ENCODE measurements at regions not wholly inside any gene's neighbourhood (a gene's known extent, or its start where the extent isn't known, plus 50 kb on each side); places are given as distances from the start of the nearest gene placed in this dataset.

DNA sequence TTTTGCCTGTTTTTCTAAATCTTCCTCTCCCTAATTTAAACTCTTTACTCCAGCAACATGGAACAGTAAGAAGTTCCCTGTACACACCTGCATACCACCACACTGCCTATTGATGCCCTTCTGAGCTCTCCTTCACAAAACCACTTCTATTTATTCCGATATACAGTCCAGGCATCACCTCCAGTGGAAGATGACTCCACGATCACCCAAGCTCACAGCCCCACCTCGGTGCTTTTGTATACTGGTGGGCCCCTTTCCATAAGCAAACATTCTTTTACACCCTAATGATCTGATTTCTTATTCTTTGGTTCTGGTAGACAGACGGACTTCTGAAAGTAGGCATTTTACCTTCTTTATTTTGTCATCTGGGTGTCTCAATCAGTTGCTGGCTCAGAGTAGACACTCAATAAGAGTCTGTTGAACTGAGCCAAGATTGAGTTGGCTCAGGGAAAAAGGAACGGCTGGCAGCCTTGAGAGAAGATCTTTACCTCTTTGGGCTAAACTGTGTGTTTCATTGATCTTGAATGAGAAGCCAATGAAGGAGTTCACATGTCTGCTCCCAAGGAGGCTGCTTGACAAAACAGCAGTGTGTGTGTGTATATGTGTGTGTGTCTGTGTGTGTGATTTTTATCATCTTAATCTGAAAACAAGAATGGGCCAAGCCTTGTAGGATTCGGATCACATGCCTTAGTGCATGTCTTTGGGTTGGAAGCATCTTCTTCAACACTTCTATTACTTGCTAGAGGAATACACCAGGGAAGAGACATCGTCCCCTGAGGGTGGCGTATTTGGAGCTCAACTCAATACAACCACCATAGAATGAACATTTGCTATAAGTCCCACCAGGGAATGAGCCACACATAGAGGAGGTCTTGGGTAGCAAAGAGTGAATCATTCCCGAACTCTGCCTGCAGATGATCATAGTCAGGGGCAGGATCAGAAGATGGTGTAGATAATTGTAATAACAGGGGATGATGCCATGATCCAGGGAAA, 341.8 kb downstream of the CYRIA start:
- Histone ChIP-seq H3K4me3 (ENCODE audit: low read length) (no peak overlapping the region), H3K9me3 (ENCODE audit: low read depth, low read length) (no peaks in the 10 kb centered on the region), H3K27me3 (ENCODE audit: insufficient read depth, low read length) (no peaks in the 10 kb centered on the region), H3K4me1 (ENCODE audit: insufficient read depth, low read length) (no peaks in the 10 kb centered on the region)

DNA sequence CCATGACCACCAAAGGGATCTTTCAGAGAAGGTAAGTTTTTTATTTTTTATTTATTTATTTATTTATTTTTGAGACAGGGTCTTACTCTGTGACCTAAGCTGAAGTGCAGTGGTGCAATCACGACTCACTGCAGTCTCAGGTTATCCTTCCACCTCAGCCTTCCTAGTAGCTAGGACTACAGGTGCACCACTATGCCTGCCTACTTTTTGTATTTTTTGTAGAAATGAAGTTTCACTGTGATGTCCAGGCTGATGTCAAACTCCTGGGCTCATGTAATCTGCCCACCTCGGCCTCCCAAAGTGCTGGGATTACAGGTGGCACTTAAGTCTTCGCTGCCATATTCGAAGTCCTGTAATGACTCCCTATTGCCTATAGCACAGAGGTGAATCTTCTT, 342.5 kb downstream of the CYRIA start:
- no peak overlapping the region for H3K4me3 ChIP-seq (ENCODE audit: low read length)
- no peaks in the 10 kb centered on the region for H3K27me3 ChIP-seq (ENCODE audit: insufficient read depth, low read length)
- no peaks in the 10 kb centered on the region for H3K9me3 ChIP-seq (ENCODE audit: low read depth, low read length)
- no peaks in the 10 kb centered on the region for H3K4me1 ChIP-seq (ENCODE audit: insufficient read depth, low read length)

DNA sequence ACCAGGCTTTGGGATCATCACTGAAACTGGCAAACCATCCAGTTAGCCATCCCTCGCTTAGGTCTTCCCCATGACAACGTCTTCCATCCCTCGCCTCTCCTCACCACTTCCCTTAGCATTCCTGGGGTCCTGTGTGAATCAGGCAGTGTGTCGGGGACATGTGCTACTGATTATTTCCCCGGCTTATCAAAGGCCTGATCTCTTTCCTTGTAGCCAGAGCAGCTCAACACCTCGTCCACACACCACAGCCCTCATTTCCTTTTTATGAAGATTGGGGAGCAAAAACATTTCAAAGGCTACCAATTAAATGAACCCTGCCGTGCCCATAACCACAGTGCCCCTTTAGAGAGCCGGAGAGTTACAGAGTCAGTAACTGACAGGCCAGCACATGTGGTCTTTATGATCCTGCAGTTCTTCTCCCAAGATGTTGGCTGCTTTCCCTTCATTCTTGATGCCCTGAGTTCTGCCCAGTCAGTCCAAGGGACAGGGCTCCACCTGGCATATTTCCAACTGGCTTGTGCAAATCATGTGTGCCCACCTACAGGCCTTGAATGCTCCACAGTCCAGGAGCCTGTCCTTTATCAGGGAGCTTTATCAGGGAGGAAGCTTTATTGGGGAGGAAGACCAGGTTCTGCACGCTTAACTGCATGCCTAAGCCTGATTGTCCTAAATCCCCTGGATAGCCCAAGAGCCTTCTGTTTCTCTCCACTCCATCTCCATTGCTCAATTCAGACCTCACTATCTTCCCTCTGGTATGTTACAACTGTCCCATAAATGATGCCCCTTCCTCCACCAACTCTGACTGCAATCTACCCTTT, 343.1 kb downstream of the CYRIA start:
- H3K27me3 ChIP-seq (ENCODE audit: insufficient read depth, low read length), result no peaks in the 10 kb centered on the region
- no peaks in the 10 kb centered on the region for H3K4me1 ChIP-seq (ENCODE audit: insufficient read depth, low read length)

DNA sequence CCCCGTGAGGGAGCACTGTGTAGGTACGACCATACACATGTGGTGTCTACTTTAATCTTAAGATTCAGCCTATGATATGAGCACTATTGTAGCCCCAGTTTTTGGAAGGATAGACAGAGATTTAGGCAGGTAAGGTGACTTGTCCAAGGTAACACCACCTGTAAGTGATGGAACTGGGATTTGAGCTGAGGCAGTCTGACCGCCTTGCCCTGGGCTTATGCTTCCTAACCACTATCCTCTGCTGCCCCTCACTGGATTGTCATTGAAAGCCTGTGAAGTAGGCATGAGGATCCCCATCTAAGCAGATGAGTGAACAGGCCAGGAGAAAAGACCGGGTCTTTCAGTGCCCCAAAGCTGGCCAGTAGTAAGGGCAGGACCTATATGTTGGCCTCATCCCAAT, 343.8 kb downstream of the CYRIA start:
- no peaks in the 10 kb centered on the region for H3K27me3 ChIP-seq (ENCODE audit: insufficient read depth, low read length)
- H3K4me3 ChIP-seq (ENCODE audit: low read length), result no peak overlapping the region
- no peaks in the 10 kb centered on the region for H3K9me3 ChIP-seq (ENCODE audit: low read depth, low read length)
- no peaks in the 10 kb centered on the region for H3K4me1 ChIP-seq (ENCODE audit: insufficient read depth, low read length)

More for the DNA sequence above, 343.1 kb downstream of the CYRIA start:
- no peak overlapping the region for H3K4me3 ChIP-seq (ENCODE audit: low read length)
- H3K9me3 ChIP-seq (ENCODE audit: low read depth, low read length), result no peaks in the 10 kb centered on the region

DNA sequence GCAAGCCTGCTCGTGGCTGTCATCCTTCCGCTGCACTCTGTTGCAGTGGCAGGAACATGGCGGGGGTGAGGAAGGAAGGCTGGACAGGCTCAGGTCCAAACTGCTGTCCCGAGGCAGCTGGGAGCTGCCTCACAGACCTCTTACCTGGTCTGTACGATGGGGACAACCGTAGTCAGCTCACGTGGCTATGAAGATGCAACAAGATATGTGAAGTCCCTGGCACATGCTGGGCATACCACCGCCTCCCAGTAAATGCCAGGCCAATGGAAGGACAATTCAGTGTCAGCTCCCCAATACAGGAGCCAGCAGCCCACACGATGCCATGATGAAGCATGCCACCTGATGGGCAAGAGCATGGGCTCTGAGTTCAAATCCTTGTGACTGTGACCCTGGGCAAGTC, 344.4 kb downstream of the CYRIA start:
- no peaks in the 10 kb centered on the region for H3K27me3 ChIP-seq (ENCODE audit: insufficient read depth, low read length)
- H3K4me1 ChIP-seq (ENCODE audit: insufficient read depth, low read length), result no peaks in the 10 kb centered on the region
- no peak overlapping the region for H3K4me3 ChIP-seq (ENCODE audit: low read length)
- no peaks in the 10 kb centered on the region for H3K9me3 ChIP-seq (ENCODE audit: low read depth, low read length)

DNA sequence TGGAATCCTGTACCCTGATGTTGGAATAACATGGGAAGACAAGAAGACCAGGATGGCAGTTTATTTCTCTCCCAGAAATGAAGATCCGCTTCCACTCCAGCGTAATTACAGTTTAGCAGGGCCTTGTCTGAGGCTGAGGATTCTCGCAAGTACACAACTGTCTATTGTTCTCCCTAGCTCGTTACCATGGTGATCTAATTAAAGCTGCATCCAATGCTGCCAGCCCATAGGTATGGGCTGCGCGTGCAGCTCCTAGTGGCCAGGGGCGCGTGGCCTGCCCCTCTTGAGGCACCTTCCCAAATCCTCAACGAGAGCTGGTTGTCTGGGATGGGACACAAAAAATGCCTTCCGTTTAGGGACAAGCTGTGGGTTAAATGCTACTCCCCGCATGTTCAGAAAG, 344.9 kb downstream of the CYRIA start:
- Histone ChIP-seq H3K4me3 (ENCODE audit: low read length) (no peak overlapping the region), H3K9me3 (ENCODE audit: low read depth, low read length) (no peaks in the 10 kb centered on the region), H3K4me1 (ENCODE audit: insufficient read depth, low read length) (no peaks in the 10 kb centered on the region), H3K27me3 (ENCODE audit: insufficient read depth, low read length) (no peaks in the 10 kb centered on the region)

DNA sequence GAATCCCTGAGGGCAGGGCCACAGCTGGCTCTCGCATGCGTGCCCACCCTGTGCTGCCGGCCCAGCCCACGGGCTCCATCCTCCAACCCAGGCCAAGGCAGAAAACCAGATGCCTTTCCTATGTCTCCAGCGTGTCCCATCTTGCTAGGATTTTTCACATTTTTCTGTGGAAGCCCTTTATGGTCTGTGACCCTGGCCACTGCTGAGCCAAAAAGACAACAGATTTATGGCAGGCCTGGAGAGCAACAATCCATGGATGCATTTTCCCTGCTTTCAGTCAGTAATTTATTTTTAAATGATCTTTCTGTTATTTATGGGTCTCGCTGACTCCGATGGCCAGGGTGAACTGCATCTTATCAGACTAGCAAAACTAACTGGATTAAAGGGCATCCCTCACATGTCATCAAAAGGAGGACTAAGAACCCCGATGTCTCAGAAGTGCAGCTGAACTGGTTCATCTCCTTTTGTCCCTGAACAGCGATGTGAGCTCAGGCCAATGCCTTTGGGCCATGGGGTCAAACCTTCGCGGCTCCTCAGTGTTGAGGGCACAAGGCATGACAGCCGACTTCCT, 346.0 kb downstream of the CYRIA start:
- no peaks in the 10 kb centered on the region for H3K9me3 ChIP-seq (ENCODE audit: low read depth, low read length)
- no peaks in the 10 kb centered on the region for H3K4me1 ChIP-seq (ENCODE audit: insufficient read depth, low read length)
- no peaks in the 10 kb centered on the region for H3K27me3 ChIP-seq (ENCODE audit: insufficient read depth, low read length)
- H3K4me3 ChIP-seq (ENCODE audit: low read length), result no peak overlapping the region

DNA sequence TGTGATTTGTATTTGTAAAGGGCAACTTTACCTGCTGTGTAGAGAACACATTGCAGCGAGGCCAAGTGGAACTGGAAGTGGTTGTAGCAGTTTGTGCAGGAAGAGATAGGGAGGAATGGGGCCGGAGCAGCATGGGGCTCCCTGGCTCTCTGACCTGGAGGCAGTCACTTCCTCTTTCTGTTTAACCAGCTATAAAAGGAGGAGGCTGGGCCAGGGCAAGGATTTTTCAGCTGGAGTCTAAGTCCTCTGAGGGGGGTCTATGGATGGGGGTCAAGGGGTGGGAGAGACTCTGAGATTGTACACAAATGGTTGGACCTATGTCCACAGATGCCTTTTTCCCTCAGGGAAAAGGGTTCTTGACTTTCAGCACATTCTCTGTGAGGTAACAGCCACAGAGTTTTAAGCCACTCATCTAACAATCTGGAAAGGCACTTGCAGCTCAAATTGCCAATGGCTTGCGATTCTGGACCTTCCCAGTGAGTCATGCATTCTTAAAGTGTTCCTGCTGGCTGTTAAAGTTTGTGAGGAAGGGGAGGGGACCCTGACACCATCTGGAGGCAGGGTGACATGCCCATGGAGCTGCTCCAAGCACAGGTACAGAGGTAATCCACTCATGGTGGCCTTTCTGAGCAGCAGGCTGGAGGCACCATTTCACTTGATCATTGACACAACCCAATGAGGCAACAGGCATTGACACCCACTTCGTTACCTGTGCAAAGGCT, 347.0 kb downstream of the CYRIA start:
- Histone ChIP-seq H3K4me3 (ENCODE audit: low read length) (no peak overlapping the region), H3K27me3 (ENCODE audit: insufficient read depth, low read length) (no peaks in the 10 kb centered on the region), H3K4me1 (ENCODE audit: insufficient read depth, low read length) (no peaks in the 10 kb centered on the region), H3K9me3 (ENCODE audit: low read depth, low read length) (no peaks in the 10 kb centered on the region)

DNA sequence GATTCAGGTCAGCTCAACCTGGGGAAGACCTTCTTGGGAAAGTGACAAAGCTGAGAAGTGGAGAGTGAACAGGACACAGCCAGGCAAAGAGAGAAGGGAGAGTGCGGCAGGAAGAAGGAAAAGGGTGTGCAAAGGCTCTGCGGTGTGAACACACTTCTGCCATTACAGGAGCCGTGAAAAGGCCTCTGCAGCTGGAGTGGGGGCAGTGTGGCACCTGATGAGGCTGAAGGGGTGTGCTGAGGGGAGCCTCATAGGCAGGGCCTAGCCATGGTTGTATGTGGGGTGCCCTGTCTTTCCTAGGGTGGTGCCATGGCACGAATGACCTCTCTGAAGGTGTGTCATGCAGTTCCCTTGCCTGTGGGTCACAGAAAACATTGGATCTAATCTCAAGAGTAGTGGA, 347.6 kb downstream of the CYRIA start:
- Histone ChIP-seq H3K4me1 (ENCODE audit: insufficient read depth, low read length) (no peaks in the 10 kb centered on the region), H3K9me3 (ENCODE audit: low read depth, low read length) (no peaks in the 10 kb centered on the region)

DNA sequence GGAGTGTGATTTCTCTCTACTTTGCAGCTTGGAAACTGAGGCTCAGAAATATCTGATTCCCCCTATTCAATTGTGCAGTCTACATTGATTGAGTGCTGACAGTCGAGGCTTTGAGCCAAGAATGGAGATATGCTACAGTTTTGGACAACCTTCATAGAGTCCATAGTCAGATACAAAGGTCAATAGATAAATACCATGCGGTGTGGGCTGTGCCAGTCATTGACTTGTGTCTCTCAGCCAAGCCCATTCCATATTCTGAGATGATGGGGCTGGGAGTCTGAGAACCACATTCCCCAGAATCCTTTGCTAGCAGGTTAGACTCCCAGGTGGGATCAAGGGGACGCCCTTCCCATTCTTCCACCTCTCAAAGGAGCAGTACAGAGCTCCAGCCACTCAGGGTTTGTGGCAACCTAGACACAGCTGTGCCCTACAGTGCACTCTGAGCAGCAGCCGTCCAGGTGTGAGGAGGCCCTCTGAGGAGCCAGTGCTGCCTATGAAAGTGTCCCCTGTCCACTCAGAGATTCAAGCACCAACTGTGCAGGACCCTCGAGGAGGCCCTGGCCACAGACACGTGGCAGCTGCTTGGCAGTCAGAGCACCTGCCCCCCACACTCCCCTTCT, 348.3 kb downstream of the CYRIA start:
- H3K9me3 ChIP-seq (ENCODE audit: low read depth, low read length), result no peaks in the 10 kb centered on the region
- no peak overlapping the region for H3K4me3 ChIP-seq (ENCODE audit: low read length)
- H3K4me1 ChIP-seq (ENCODE audit: insufficient read depth, low read length), result no peaks in the 10 kb centered on the region
- no peaks in the 10 kb centered on the region for H3K27me3 ChIP-seq (ENCODE audit: insufficient read depth, low read length)

More for the DNA sequence above, 347.6 kb downstream of the CYRIA start:
- Histone ChIP-seq H3K27me3 (ENCODE audit: insufficient read depth, low read length) (no peaks in the 10 kb centered on the region), H3K4me3 (ENCODE audit: low read length) (no peak overlapping the region)

DNA sequence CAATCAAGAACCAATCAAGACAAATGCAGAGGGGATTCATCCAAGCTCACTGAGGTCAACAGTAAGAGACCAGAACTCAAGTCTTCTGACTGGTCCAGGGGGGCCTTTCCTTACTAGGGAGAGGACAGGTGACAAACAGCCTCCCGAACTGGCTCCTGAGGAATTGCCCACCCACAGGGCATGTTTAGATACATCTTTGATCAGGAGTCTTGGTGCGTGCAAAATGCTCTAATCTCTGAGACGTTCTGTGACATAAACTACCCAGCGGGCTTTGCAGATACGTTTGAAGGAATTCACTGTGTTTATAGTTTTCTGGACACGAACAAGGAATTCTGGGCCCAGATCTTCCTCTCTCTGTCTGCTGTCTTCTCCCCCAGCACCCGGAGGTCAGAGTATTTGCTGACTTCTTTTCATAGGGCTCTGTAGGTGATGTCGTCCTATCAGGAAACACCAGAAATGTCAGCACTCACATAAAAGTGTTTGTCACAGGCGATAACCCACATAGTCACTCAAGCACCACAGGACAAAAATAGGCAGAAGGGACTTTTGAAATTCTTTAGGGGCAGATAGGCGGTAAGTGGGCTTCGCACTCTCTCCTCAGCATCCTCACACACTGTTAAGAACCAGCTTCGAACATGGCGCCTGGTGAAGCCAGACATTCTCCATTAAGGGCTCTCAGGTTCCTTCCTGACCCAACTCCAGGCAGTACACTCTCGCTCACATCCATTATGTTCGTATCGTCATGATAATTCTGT, 349.0 kb downstream of the CYRIA start:
- H3K4me1 ChIP-seq (ENCODE audit: insufficient read depth, low read length), result no peaks in the 10 kb centered on the region
- no peaks in the 10 kb centered on the region for H3K27me3 ChIP-seq (ENCODE audit: insufficient read depth, low read length)
- H3K9me3 ChIP-seq (ENCODE audit: low read depth, low read length), result no peaks in the 10 kb centered on the region
- no peak overlapping the region for H3K4me3 ChIP-seq (ENCODE audit: low read length)

DNA sequence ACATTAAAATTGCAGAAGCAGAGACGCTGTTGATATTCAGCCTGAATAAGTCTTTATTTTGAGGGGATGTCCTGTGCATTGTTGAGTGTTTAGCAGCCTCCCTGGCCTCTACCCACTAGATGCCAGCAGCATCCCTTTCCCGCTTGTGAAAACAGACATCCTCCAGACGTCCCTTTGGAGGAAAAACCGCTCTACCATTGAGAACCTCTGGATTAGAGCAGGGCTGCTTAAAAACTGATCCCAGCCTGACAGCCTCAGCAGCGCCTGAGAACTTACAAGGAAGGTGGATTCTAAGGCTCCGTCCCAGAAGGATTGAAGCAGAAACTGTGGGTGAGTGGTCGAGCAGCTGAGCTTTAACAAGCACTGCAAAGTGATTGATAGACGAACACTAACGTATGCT, 349.7 kb downstream of the CYRIA start:
- Histone ChIP-seq H3K4me1 (ENCODE audit: insufficient read depth, low read length) (no peaks in the 10 kb centered on the region), H3K27me3 (ENCODE audit: insufficient read depth, low read length) (no peaks in the 10 kb centered on the region)

DNA sequence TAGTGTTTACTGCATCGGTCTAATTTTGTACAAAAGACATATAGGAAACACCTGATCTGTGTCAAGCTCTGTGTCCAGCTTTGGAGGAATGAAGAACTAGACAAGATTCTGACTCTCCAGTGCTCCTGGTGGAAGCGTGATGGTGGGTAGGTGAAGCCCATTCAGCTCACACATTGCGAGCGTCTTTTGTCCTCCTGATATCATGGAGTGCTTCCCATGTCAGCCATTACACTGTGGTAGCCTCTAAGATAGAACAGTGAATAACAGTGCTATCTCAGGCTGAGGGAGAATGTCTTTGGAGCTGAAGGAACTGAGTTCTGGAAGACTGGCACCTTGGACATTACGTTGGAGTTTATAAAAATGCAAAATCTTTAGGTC, 350.2 kb downstream of the CYRIA start:
- Histone ChIP-seq H3K27me3 (ENCODE audit: insufficient read depth, low read length) (no peaks in the 10 kb centered on the region), H3K4me1 (ENCODE audit: insufficient read depth, low read length) (no peaks in the 10 kb centered on the region), H3K4me3 (ENCODE audit: low read length) (no peak overlapping the region), H3K9me3 (ENCODE audit: low read depth, low read length) (no peaks in the 10 kb centered on the region)

More for the DNA sequence above, 349.7 kb downstream of the CYRIA start:
- Histone ChIP-seq H3K9me3 (ENCODE audit: low read depth, low read length) (no peaks in the 10 kb centered on the region), H3K4me3 (ENCODE audit: low read length) (no peak overlapping the region)
